Panc1 (cell line): ENCODE measurements at regions not wholly inside any gene's neighbourhood (a gene's known extent, or its start where the extent isn't known, plus 50 kb on each side); places are given as distances from the start of the nearest gene placed in this dataset.

ENCODE experiments used
- ATAC-seq: fragments of 200-7000 bp; cut with Tn5 transposase; 2 replicates; pipeline ENCODE4 v1.9.1; 2020; ENCODE audit warnings: mild to moderate bottlenecking, moderate library complexity
- BruUV-seq: library from RNA; stranded (reverse); fragments of 400-500 nt; replicated peaks from 2 replicates; lab custom pipeline; 2021; lab: Mats Ljungman, UMichigan
- CTCF ChIA-PET: fragments of 300-600 bp; sonication (Branson Sonifier 250); formaldehyde crosslinking; loops from one replicate; lab custom pipeline; 2022; ENCODE audit warnings: antibody characterized with exemption; lab: Charles Lee
- POLR2A ChIA-PET: fragments of 300-600 bp; sonication (Branson Sonifier 250); formaldehyde crosslinking; loops from one replicate; lab custom pipeline; 2022; ENCODE audit warnings: antibody characterized with exemption; lab: Charles Lee
- DNase-seq: peaks from one replicate; pipeline ENCODE4 v3.0.0-alpha.2; 2010; ENCODE audit warnings: low read depth, low spot score
- H3K27ac ChIP-seq: 2 replicates; pipeline ENCODE4 v1.5.1; 2011; ENCODE audit warnings: mild to moderate bottlenecking, low read length, inconsistent platforms
- H3K27me3 ChIP-seq: fragments of 200-500 bp; sonication (Bioruptor generic); 2 replicates; pipeline ENCODE4 v1.6.0; 2014; ENCODE audit warnings: low read length, inconsistent platforms; ENCODE audit not compliant: control insufficient read depth, insufficient read depth
- H3K36me3 ChIP-seq: fragments of 200-500 bp; sonication (Bioruptor generic); 2 replicates; pipeline ENCODE4 v1.5.1; 2014; ENCODE audit warnings: inconsistent platforms, mild to moderate bottlenecking, low read length, moderate library complexity; ENCODE audit not compliant: control insufficient read depth, insufficient read depth
- H3K4me1 ChIP-seq: 2 replicates; pipeline ENCODE4 v1.5.1; 2011; ENCODE audit warnings: inconsistent platforms, mild to moderate bottlenecking, low read length, moderate library complexity; ENCODE audit not compliant: control insufficient read depth, insufficient read depth
- H3K4me3 ChIP-seq, 2 experiments: 2 replicates each; pipeline ENCODE4 v1.5.1; 2011 to 2012; ENCODE audit warnings: low read depth in 2 of 2, low read length in 2 of 2, mild to moderate bottlenecking in 2 of 2, inconsistent platforms in 1 of 2, moderate library complexity in 1 of 2
- H3K9me3 ChIP-seq: fragments of 200-500 bp; sonication (Bioruptor generic); 2 replicates; pipeline ENCODE4 v1.5.1; 2014; ENCODE audit warnings: low read depth, mild to moderate bottlenecking, inconsistent platforms, low read length, moderate library complexity; ENCODE audit not compliant: control insufficient read depth, insufficient read depth
- CTCF ChIP-seq: fragments of 450-650 bp; IDR thresholded peaks from 2 replicates; pipeline ENCODE4 v1.5.1; 2017; ENCODE audit warnings: mild to moderate bottlenecking
- POLR2AphosphoS5 ChIP-seq: IDR thresholded peaks from 2 replicates; pipeline ENCODE4 v1.6.1; 2012; ENCODE audit warnings: mild to moderate bottlenecking, low read depth, low read length, moderate library complexity
- REST ChIP-seq, 2 experiments: IDR thresholded peaks; 2 replicates each; pipeline ENCODE4 v1.6.1; 2011 to 2012; ENCODE audit warnings: low read depth in 2 of 2, control low read depth in 1 of 2, low read length in 1 of 2, mild to moderate bottlenecking in 1 of 2, moderate library complexity in 1 of 2; ENCODE audit not compliant: insufficient read depth in 1 of 2
- SIN3A ChIP-seq: IDR thresholded peaks from 2 replicates; pipeline ENCODE4 v1.6.1; 2012; ENCODE audit warnings: low read depth, mild to moderate bottlenecking, low read length, moderate library complexity, borderline replicate concordance; ENCODE audit not compliant: insufficient read depth
- TCF7L2 ChIP-seq: IDR thresholded peaks from 2 replicates; pipeline ENCODE4 v1.6.1; 2011; ENCODE audit warnings: mild to moderate bottlenecking, low read depth, low read length, inconsistent platforms
- in situ Hi-C: cut with HindIII; loops from 2 replicates; pipeline ENCODE4 v1.10.0; 2016; ENCODE audit warnings: low sequenced_read_pairs, low pct_unique_long_range_greater_than_20kb
- intact Hi-C: fragments of 100-400 bp; cut with micrococcal nuclease; formaldehyde crosslinking; loops from one replicate; pipeline ENCODE4 v1.10.0; 2022; ENCODE audit not compliant: unreplicated experiment

GRCh38 chr7:10875080-10875479, 98.6 kb upstream of the PHF14 start:
- in situ Hi-C loops: no loop called here
- no peaks in the 10 kb centered on the region for H3K36me3 ChIP-seq
- no peak for TF ChIP-seq CTCF
- no peak for DNase-seq
- ChIA-PET POLR2A (no interaction called here), CTCF (no interaction called here)
- BruUV-seq: no TSS peak
- intact Hi-C loops: no loop called here
- no peak overlapping the region for H3K4me3 ChIP-seq
- no peak overlapping the region for H3K27ac ChIP-seq
- no peaks in the 10 kb centered on the region for H3K9me3 ChIP-seq
- H3K27me3 ChIP-seq: no peaks in the 10 kb centered on the region
- no peak for ATAC-seq
- H3K4me1 ChIP-seq: no peaks in the 10 kb centered on the region

- Histone ChIP-seq H3K27me3 (0 out of 2 replicates have a peak, but pooled peaks cover 3% of the 10 kb centered on the region), H3K9me3 (no peaks in the 10 kb centered on the region), H3K4me1 (no peaks in the 10 kb centered on the region), H3K27ac (no peak overlapping the region), H3K36me3 (no peaks in the 10 kb centered on the region), H3K4me3 (no peak overlapping the region)
- TF ChIP-seq TCF7L2: no peak
- no peak for TF ChIP-seq REST (IDR thresholded peaks at IDR 0.05; ENCODE audit: insufficient read depth in 1 of 2, low read depth in 2 of 2, low read length in 1 of 2)
- no peak for TF ChIP-seq SIN3A
- no peak for TF ChIP-seq CTCF
- TF ChIP-seq POLR2AphosphoS5: no peak
- ChIA-PET CTCF (interaction anchor here (0.8 to 0.9 kb wide), 2 partner anchors 18 to 476 kb away, joined by 3 read pairs; no protein-coding TSS in a partner anchor), POLR2A (interaction anchor here (0.5 kb wide), 1 partner anchor 1775 kb away, joined by 3 read pairs; no protein-coding TSS in a partner anchor)
- BruUV-seq: no TSS peak
- no peak for DNase-seq
- ATAC-seq: peak; percentile 76
- intact Hi-C loops: loop anchor here (10.0 kb wide), 1 partner anchor 474 kb away; no protein-coding TSS in a partner anchor
- in situ Hi-C loops: no loop called here
These were observed 84.8 kb upstream of the PHF14 start for GRCh38 chr7:10888861-10889260.
